ENCODE measurements at regions not wholly inside any gene's neighbourhood (a gene's known extent, or its start where the extent isn't known, plus 50 kb on each side); places are given as distances from the start of the nearest gene placed in this dataset.

- no peaks in the 10 kb centered on the region for H3K36me3 Mint-ChIP-seq (ENCODE audit: low read depth)
- no peaks in the 10 kb centered on the region for H3K9me3 Mint-ChIP-seq (ENCODE audit: insufficient read depth)
- H3K27me3 Mint-ChIP-seq (ENCODE audit: low read depth): no peaks in the 10 kb centered on the region
- H3K4me3 Mint-ChIP-seq: no peak overlapping the region
- CTCF ChIA-PET: no interaction called here
- H3K4me1 Mint-ChIP-seq (ENCODE audit: low read depth): no peaks in the 10 kb centered on the region
- H3K27ac Mint-ChIP-seq: no peak overlapping the region
- POLR2A ChIA-PET: no interaction called here
- ATAC-seq (no peak), DNase-seq (no peak)
Observed at GRCh38 chr3:72048873-72049272, 263.9 kb upstream of the PROK2 start.

DNA sequence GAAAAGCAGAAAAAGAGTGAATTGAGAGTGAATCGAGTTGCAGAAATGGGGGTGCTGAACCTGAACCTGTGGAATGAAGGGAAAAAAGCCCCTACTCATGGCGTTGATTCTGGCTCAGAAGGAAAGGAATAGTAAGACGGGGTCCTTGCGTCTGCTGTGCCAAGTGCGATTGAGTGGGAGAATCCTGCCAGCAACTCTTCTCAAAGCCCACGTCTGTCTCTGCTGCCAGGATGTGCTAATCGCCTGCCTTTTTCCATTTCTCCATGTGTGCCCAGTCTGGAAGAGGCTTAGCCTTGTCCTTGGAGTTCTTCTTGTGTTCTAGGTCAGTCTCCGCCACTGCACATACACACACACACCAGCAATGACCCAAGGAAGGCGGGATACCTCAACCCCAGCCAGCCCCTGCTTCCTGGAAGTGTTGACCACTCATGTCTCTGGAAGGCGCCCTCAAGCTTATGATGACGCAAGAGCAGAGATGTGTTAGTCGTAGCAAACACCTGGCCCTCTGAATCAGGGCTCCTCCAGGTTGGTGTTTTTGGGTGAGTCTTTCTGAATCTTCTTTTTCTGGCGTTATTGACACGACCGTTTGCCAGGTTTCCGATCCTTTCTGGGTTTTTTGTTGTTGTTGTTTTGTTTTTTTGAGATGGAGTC lies 262.4 kb upstream of the PROK2 start:
- POLR2A ChIA-PET: no interaction called here
- Mint-ChIP-seq H3K27me3 (ENCODE audit: low read depth) (no peaks in the 10 kb centered on the region), H3K36me3 (ENCODE audit: low read depth) (no peaks in the 10 kb centered on the region), H3K4me3 (no peak overlapping the region), H3K27ac (no peak overlapping the region), H3K4me1 (ENCODE audit: low read depth) (no peaks in the 10 kb centered on the region), H3K9me3 (ENCODE audit: insufficient read depth) (no peaks in the 10 kb centered on the region)
- ATAC-seq: no peak
- CTCF ChIA-PET: no interaction called here
- DNase-seq: no peak

DNA sequence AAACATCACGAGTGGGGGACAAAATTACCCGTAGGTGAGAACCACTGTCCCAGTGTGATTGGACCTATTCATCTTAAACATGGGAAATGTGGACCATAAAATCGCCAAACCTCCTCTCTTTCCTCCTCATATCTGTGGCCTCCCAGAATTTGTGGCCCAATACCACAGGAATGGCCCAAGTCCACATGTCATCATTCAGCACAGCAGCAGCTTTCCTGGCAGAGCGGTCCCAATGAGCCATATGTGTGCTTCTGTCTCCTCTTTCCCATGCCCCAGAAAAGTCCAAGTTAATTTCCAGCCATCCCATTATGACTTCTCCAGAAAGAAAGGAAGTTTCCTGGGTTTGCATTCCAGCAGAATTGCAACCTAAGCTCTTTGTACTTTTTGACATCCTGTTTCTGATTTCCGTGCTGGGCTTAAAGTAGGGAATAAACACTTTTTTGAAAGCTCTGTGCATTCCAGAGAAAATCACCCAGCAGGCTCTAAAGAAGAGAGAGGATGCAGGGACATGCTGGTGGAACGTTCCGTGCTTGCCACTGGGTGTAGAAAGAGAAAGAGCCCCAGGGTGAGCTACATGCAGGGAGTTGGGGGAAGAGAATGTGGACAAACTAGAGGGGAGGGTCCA lies 259.4 kb upstream of the PROK2 start:
- Mint-ChIP-seq H3K27me3 (ENCODE audit: low read depth) (no peaks in the 10 kb centered on the region), H3K36me3 (ENCODE audit: low read depth) (no peaks in the 10 kb centered on the region), H3K9me3 (ENCODE audit: insufficient read depth) (no peaks in the 10 kb centered on the region), H3K4me3 (no peak overlapping the region), H3K4me1 (ENCODE audit: low read depth) (no peaks in the 10 kb centered on the region), H3K27ac (no peak overlapping the region)
- ChIA-PET CTCF (no interaction called here), POLR2A (no interaction called here)
- ATAC-seq (no peak), DNase-seq (no peak)

DNA sequence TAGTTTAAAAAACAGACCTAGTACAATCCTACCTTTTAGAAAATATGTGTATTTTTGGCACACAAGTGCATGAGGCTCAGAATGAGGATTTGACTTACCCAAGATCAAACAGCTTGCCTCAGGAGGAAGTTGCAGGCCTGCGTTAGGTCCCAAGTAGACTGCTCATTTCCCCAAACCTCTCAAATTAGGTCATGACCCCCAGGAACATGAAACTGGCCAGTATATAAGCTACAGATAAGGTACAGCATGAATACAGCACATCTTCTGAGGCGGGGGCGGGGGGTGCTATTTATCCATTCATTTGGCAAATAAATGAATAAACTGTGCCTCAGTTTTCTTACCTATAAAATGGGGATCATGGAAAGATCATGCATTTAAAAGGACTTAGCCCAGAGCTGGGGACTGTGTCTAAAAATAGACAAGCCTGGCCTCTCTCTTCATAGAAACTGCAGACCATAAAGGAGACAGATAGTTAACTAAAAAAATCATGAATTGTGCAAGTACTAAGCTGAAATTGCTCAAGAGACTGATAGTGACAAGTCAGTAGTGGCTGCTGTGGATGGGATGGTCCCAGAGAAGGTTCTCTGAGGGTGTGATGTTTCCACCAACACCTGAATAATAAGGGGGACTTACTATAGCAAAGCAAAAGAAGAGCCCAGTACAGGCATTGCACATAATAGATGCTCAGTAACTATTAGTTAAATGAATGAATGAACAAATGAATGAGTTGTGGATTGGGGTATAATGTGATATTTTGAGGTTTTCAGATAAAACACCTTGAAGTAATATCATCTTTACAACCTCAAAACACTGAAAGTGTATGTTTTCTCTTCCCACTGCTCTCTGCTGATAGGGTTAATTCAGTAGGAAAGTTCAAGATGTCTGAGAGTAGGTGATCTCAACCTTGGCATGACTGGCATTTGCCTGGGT lies 258.5 kb upstream of the PROK2 start:
- DNase-seq (no peak), ATAC-seq (no peak)
- Mint-ChIP-seq H3K27me3 (ENCODE audit: low read depth) (no peaks in the 10 kb centered on the region), H3K27ac (no peak overlapping the region), H3K4me1 (ENCODE audit: low read depth) (no peaks in the 10 kb centered on the region), H3K4me3 (no peak overlapping the region), H3K36me3 (ENCODE audit: low read depth) (no peaks in the 10 kb centered on the region), H3K9me3 (ENCODE audit: insufficient read depth) (no peaks in the 10 kb centered on the region)
- CTCF ChIA-PET: no interaction called here
- POLR2A ChIA-PET: no interaction called here

GRCh38 chr3:72042397-72043203 lies 257.7 kb upstream of the PROK2 start:
- Mint-ChIP-seq H3K4me1 (ENCODE audit: low read depth) (no peaks in the 10 kb centered on the region), H3K36me3 (ENCODE audit: low read depth) (no peaks in the 10 kb centered on the region), H3K9me3 (ENCODE audit: insufficient read depth) (no peaks in the 10 kb centered on the region), H3K27me3 (ENCODE audit: low read depth) (no peaks in the 10 kb centered on the region), H3K27ac (no peak overlapping the region), H3K4me3 (no peak overlapping the region)
- ATAC-seq: no peak
- no peak for DNase-seq
- ChIA-PET POLR2A (no interaction called here), CTCF (no interaction called here)

- no peaks in the 10 kb centered on the region for H3K4me1 Mint-ChIP-seq (ENCODE audit: low read depth)
- no peak overlapping the region for H3K4me3 Mint-ChIP-seq
- H3K27ac Mint-ChIP-seq: no peak overlapping the region
- no peaks in the 10 kb centered on the region for H3K36me3 Mint-ChIP-seq (ENCODE audit: low read depth)
- DNase-seq (no peak), ATAC-seq (no peak)
- CTCF ChIA-PET: no interaction called here
- no peaks in the 10 kb centered on the region for H3K9me3 Mint-ChIP-seq (ENCODE audit: insufficient read depth)
- POLR2A ChIA-PET: no interaction called here
- H3K27me3 Mint-ChIP-seq (ENCODE audit: low read depth): no peaks in the 10 kb centered on the region
Observed at GRCh38 chr3:72041511-72041910, 256.6 kb upstream of the PROK2 start.

- no peak overlapping the region for H3K4me3 Mint-ChIP-seq
- DNase-seq (no peak), ATAC-seq (no peak)
- no peaks in the 10 kb centered on the region for H3K4me1 Mint-ChIP-seq (ENCODE audit: low read depth)
- no peak overlapping the region for H3K27ac Mint-ChIP-seq
- H3K9me3 Mint-ChIP-seq (ENCODE audit: insufficient read depth): no peaks in the 10 kb centered on the region
- POLR2A ChIA-PET: no interaction called here
- no peaks in the 10 kb centered on the region for H3K27me3 Mint-ChIP-seq (ENCODE audit: low read depth)
- H3K36me3 Mint-ChIP-seq (ENCODE audit: low read depth): no peaks in the 10 kb centered on the region
- CTCF ChIA-PET: no interaction called here
Observed at GRCh38 chr3:72041076-72041475, 256.1 kb upstream of the PROK2 start.

- H3K27me3 Mint-ChIP-seq (ENCODE audit: low read depth): no peaks in the 10 kb centered on the region
- no peak overlapping the region for H3K27ac Mint-ChIP-seq
- CTCF ChIA-PET: no interaction called here
- no peaks in the 10 kb centered on the region for H3K9me3 Mint-ChIP-seq (ENCODE audit: insufficient read depth)
- DNase-seq: no peak
- ATAC-seq: no peak
- POLR2A ChIA-PET: no interaction called here
- H3K4me1 Mint-ChIP-seq (ENCODE audit: low read depth): no peaks in the 10 kb centered on the region
- no peaks in the 10 kb centered on the region for H3K36me3 Mint-ChIP-seq (ENCODE audit: low read depth)
- no peak overlapping the region for H3K4me3 Mint-ChIP-seq
Observed at GRCh38 chr3:72039677-72040076, 254.7 kb upstream of the PROK2 start.

DNA sequence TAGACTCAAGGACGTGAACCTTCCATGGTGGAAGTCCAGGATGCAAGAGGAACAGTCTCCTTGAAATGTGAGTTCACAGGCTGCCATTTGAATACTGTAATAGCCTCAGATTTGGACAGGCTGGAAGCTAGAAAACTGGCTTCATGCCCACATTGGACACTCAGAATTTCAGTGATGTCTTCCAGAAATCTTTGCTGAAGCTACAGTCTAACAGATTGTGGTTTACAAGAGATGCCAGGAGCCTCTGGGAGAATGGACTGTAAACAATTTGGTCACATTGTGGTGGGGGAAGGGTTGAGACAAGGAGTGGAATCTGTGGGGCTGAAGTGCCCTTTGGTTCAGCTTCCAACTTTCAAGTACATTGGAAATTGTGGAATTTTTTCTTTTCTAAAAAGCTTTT lies 252.0 kb upstream of the PROK2 start:
- DNase-seq (no peak), ATAC-seq (no peak)
- Mint-ChIP-seq H3K27ac (no peak overlapping the region), H3K4me3 (no peak overlapping the region), H3K4me1 (ENCODE audit: low read depth) (peaks cover 6% of the 10 kb centered on the region), H3K9me3 (ENCODE audit: insufficient read depth) (no peaks in the 10 kb centered on the region), H3K36me3 (ENCODE audit: low read depth) (no peaks in the 10 kb centered on the region), H3K27me3 (ENCODE audit: low read depth) (no peaks in the 10 kb centered on the region)
- CTCF ChIA-PET: no interaction called here
- POLR2A ChIA-PET: no interaction called here

DNA sequence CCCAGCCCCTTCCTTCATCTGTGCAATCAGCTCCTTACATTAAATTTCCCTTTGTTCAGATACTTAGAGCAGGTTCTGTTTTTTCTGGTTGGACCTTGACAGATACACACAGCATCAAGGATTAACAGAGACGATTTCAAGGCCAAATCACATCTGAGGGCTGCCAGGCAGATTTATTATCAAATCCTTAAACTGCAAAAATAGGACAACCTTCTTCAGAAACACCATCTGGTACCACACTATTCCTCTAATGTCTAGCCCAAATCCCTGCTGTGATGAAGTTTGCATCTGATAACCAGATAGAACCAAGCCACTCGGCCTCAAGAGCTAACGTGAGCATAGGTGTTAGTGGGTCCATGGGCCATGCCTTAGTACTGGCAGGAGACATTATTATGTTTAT lies 250.7 kb upstream of the PROK2 start:
- peaks cover 10% of the 10 kb centered on the region for H3K4me1 Mint-ChIP-seq (ENCODE audit: low read depth)
- H3K36me3 Mint-ChIP-seq (ENCODE audit: low read depth): no peaks in the 10 kb centered on the region
- DNase-seq (no peak), ATAC-seq (no peak)
- POLR2A ChIA-PET: interaction anchor here (0.6 kb wide), 1 partner anchor 876 kb away, joined by 3 read pairs; no protein-coding TSS in a partner anchor
- no peak overlapping the region for H3K27ac Mint-ChIP-seq
- H3K4me3 Mint-ChIP-seq: no peak overlapping the region
- H3K27me3 Mint-ChIP-seq (ENCODE audit: low read depth): no peaks in the 10 kb centered on the region
- CTCF ChIA-PET: no interaction called here
- H3K9me3 Mint-ChIP-seq (ENCODE audit: insufficient read depth): no peaks in the 10 kb centered on the region

- ChIA-PET POLR2A (no interaction called here), CTCF (no interaction called here)
- H3K27ac Mint-ChIP-seq: no peak overlapping the region
- no peak overlapping the region for H3K4me3 Mint-ChIP-seq
- H3K9me3 Mint-ChIP-seq (ENCODE audit: insufficient read depth): no peaks in the 10 kb centered on the region
- H3K27me3 Mint-ChIP-seq (ENCODE audit: low read depth): no peaks in the 10 kb centered on the region
- H3K36me3 Mint-ChIP-seq (ENCODE audit: low read depth): no peaks in the 10 kb centered on the region
- ATAC-seq: no peak
- DNase-seq: no peak
- peaks cover 10% of the 10 kb centered on the region for H3K4me1 Mint-ChIP-seq (ENCODE audit: low read depth)
Observed at GRCh38 chr3:72034986-72035385, 250.0 kb upstream of the PROK2 start.

All from activated CD8-positive, alpha-beta T cell treated with anti-CD3 and anti-CD28 coated beads, Interleukin-2, amount 10 ng/mL, durations not matched to agents 7 days and 5 days (primary cell).